Fibroblast of gingiva (primary cell): ENCODE measurements at regions not wholly inside any gene's neighbourhood (a gene's known extent, or its start where the extent isn't known, plus 50 kb on each side); places are given as distances from the start of the nearest gene placed in this dataset.

Experiments
- DNase-seq: peaks from one replicate; pipeline ENCODE4 v3.0.0-alpha.2; 2011; ENCODE audit warnings: low read depth

DNA sequence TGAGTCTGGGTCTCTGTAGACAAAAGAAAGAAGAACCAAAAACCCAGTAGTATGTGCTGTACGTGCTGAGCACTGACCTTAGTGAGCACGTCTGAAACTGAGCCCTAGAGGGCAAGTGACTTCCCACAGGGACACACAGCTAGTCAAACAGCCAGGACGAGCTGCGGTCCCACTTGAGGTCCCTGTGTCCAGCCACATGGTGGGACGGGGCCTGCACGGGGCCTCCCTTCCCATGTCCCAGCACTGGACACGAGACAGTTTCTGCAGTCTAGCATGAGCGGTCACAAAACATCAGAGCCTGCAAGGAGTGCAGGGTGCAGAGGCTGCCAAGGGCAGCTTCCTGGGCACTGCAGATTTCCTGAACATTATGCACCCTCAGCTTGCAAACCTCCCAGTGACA lies 121.6 kb downstream of the NCOR2 start:
- DNase-seq: no peak

DNA sequence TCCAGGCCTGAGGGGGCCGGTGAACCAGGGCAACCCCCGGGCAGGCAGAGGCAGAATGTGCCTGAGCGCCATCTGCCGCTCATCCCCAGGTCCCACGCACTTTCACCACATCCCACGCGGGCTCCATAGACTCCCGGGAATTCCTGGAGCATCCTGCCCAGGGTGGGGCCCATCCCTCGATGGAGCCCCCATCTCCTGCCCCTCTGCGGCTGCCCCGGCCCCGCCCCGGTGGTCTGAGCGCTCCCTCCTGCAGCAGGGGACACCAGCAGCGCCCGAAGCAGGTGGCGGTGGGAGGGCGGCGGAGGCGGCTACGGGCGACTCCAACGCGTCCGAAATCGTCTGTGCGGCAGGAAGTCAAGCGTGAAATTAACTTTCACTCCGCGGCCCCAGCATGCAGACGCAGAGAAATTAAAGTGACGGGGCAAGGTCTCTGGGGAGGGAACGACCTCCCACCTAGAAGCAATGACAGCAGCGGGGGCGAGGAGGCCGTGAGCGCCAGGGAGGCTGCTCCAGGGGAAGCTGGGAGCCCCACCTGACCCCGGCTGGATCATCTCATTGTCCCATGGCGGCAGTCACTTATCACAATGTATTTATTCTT lies 122.2 kb downstream of the NCOR2 start:
- no peak for DNase-seq

DNA sequence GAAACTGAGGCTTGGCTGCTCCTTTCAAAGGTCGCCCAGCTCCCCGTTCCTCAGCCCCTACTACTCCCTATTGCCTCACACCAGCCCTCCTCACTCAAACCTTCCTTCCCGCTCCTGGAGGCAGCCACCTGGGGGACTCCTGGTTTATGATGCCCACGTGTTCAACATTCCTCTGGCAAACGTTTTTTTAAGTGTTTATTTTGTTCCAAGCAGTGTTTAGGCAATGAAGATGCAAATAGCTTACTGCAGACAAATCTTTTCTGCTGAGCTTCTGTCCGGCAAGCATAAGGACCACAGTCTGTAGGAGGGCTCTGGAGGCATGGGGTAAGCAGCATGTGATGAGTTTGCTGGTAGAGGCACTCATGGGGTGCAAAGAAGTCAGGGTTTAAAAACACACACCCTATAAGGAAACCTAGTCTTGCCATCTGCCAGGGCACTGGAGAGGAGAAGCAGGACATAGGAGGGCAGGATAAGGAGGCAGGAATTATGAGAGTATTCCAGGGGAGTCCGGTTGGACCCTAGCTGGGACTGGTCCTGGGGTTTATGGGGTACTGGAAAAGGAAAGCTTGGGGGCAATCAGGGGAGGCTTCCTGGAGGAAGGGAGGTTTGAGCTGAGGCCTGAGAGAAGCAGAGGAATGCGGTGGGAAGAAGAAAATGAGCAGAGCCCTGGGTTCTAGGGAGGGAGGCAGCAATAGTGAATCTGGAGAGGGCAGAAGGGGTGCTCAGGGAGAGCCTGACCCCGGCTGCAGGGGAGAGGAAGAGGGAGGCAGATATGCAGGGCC lies 123.3 kb downstream of the NCOR2 start:
- DNase-seq: no peak

DNA sequence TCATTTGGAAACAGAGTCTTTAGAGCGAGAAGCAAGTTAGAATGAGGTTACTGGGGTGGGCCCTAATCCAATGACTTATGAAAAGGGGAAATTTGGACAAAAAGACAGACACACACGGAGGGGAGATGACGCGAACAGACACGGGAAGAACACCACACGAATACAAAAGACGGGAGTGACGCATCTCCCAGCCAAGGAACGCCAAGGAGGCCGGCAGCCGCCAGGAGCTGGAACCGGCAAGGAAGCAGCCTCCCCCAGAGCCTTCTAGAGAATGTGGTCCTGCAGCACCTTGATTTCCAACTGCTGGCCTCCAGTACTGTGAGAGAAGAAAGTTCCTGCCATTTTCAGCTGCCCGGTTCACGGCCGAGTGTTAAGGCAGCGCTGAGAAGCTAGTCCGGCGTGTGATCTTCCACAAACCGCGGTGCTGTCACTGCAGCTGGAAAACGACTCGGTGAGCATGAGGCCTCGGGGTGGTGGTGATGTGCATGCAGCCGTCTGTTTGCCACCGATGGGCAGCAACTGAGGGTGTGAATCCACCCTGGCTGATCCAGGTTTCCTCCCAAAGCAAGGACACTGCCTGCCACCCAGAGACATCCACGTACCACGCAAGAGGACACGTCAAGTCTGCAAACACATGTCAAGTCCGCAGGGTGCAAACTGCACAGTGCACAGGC lies 124.5 kb downstream of the NCOR2 start:
- DNase-seq: peak; percentile 54

DNA sequence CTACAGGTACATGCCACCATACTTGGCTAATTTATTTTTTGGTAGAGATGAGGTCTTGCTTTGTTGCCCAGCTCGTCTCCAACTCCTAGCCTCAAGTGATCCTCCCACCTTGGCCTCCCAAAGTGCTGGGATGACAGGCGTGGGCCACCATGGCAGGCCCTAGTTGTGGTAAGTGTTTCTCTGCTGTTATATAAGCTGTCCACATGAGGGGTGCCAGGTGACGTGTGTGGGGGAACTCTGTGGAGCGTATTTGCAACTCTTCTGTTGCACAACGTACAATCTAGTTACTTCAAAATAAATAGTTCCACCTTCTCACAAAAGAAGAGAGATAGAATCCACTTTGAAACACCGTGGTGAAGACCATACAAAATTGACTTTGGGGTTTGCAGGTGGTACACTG lies 125.1 kb downstream of the NCOR2 start:
- DNase-seq: no peak

DNA sequence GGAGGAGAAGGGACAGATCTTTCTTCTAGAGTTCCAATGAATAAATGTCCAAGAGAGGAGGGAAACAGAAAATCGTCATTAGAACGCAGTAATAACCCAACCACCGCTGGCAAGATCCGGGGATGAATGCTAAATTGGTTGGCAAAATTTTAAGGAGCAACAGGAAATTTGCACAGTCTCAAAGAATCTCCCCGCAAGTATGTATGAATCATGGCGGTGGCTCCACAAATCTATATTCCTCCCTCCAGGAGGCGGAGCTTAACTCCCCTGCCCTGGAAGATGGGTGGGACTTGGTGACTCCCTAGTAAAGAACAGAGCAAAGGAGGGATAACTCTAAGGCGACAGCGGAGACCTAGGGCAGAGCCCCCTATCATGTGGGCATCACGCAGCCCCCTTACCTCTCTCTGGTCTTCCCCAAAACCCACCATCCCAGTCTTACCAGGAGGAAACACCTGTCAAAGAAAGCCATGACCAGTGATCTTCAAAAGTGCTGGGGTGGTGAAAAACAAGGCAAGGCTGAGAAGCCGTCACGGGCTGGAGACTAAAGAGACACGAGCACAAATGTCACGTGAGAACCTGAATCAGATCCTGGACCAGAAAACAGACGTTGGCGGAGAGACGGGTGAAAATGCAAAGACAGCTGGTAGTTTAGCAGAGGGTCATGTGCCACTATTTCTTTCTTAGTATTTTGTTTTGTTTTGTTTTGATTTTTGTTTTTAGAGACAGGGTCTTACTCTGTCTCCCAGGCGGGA lies 125.8 kb downstream of the NCOR2 start:
- DNase-seq: peak; percentile 89

DNA sequence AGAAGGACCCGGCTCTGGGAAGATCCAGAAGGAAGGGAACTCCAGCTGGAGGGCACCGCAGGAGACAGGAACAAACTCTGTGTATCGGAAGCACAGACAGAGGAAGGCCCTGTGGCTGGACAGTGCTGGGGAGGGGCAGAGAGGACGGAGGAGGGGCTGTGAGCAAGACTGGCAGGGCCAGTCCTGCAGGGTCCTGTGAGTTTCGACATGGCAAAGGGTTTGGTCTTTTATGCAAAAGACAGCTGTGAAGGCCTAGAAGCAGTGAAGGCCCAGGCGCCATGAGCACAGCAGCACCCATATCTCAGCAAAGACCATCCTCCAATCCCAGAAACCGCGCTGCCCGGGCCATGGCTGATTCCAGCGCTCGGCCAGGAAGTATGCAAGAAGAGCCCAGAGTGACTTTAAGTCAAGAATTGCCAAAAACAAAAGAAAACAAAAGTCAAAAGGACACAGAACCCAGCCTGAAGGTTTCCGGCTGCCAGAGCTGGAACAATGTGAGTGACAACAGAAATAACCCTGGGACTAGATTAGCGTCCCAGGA lies 126.5 kb downstream of the NCOR2 start:
- DNase-seq: no peak

DNA sequence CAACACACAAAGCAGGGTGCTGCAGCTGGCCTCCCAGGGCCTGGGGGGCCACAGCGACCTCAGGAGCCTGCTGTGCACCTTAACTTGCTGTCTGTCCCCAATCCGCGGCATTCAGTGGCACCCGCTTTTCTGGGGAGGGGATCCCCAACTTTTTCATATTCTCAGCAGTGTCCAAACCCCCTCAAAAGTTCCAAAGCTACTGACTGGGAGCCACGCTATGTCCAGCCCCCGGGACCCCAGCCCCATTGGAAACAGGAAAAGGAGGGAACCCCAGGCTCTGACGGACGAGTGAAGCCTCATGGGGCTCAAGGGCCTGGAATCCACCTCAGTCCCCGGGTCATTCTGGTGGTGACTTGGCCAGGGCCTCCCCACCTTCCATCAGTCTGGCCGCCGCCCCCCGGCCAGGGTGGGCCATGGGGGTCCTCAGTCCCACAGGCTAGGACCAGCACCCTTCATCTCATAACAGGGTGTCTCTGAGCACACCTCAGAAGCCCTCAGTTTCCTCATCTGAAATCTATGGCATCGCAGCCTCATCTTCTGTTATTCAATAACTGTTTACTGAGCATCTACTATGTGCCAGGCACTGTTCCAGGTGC lies 127.3 kb downstream of the NCOR2 start:
- no peak for DNase-seq

DNA sequence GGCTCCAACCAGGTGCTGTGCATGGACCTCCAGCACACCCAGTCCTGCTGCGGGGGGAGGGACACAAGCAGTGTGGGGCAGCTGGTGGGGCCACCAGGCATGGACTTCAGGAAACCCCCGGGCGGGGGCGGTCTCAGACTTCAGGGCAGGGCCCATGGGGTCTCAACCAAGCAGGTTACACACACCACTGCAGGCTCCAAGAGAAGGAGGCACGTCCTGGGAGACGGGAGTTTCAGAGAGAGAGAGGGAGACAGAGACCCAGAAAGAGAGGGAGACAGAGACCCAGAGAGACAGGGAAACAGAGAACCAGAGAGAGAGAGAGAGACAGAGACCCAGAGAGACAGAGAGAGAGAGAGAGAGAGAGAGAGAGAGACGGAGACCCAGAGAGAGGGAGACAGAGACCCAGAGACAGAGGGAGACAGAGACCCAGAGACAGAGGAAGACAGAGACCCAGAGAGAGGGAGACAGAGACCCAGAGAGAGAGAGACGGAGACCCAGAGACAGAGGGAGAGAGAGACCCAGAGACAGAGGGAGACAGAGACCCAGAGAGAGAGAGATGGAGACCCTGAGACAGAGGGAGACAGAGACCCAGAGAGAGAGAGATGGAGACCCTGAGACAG lies 128.9 kb downstream of the NCOR2 start:
- no peak for DNase-seq

DNA sequence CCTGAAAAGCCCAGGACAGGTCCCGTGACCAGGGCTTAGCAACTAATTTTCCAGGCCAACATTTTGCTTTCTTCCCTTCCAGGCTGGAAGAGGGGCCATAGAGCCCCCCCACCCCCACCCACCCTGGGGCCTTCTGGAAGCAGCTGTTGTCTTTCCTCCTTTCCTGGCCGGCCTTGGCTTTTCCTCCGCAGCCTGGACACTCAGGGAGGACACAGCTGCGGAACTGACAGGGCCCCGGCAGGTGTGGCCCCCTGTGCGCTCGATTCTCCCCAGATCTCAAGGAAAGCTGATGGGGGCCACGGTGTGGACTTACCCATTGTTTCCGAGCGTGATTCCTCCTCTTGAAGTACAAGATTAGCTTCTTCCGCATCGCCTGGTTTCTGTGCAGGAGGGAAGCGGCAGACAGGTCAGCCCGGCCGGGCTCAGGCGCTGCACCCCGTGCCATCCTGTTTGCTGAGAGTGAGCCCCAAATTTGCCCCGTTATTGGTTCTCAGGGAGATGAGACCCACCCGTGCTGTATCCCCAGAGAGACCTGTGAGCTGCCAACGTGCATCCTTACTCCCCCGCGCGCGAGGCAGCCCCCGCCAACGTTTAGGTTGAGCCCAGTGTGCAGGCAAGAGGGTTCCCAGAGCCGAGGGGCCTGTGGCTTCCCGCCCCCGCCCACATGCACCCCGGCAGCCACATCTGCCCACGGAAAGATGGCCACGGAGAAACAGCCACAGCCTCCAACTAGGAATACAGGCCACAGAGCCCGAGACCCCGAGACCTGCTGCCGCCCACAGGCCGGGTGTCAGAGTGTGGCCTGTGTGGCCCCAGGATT lies 129.6 kb downstream of the NCOR2 start:
- no peak for DNase-seq

DNA sequence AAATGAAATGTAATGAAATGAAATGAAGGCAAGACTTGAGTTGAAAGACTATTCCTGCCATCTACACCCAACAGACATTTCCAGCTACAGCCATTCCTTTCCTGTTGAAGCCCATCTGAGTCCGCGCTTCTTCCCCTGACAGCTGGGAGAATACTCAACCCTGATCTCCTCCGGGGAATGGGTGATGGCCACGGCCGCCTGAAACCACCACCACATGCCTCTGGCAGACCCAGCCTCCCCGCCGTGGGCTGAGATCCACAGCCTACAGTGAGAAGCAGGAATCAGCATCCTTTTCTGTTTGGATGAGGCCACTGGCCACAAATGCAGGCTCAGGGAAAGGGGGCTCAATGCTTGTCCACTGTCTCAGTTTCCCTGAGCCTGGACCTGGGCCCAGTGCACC lies 130.3 kb downstream of the NCOR2 start:
- no peak for DNase-seq

DNA sequence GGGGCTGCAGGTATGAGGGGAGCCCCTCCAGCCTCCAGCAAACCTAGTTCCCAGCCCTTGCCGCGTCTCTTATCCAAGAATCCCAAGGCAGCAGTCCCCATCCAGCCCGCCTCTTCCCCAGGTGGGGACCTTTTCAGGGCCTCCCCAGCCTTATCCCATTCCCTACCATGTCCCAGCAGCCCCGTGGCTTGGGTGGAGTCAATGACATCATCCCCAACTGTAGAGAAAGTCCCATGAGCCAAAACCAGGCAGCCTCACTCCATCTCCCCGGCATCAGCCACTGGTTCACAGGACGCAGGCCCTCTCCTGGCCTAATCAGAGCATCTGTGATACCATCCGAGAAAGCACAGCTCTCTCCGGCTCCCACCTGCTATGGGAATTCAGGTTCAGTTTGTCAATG lies 131.0 kb downstream of the NCOR2 start:
- DNase-seq: no peak

DNA sequence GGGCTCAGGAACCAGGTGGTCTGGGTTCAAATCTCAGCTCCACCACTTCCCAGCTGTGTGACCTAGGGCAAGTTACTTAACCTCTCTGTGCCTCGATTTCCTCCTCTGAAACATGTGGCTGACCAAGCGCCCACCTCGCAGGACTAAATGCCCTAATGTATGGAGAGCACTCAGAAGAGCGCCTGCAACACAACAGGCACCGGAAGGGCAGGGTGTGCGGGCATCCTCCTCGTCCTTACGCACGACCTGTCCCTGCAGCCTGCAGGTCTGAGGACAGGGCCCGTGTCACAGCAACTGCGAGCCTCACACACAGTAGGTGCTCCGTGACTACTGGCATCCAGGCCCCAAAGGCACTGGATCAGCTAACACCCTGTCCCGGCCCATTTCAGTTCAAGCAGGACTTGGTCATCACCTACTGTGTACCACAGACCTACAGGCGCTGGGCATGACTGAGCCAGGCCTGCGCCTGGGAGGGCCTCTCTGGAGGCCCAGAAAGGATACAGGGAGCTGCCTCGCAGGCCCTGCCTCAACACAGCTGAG lies 131.5 kb downstream of the NCOR2 start:
- no peak for DNase-seq

DNA sequence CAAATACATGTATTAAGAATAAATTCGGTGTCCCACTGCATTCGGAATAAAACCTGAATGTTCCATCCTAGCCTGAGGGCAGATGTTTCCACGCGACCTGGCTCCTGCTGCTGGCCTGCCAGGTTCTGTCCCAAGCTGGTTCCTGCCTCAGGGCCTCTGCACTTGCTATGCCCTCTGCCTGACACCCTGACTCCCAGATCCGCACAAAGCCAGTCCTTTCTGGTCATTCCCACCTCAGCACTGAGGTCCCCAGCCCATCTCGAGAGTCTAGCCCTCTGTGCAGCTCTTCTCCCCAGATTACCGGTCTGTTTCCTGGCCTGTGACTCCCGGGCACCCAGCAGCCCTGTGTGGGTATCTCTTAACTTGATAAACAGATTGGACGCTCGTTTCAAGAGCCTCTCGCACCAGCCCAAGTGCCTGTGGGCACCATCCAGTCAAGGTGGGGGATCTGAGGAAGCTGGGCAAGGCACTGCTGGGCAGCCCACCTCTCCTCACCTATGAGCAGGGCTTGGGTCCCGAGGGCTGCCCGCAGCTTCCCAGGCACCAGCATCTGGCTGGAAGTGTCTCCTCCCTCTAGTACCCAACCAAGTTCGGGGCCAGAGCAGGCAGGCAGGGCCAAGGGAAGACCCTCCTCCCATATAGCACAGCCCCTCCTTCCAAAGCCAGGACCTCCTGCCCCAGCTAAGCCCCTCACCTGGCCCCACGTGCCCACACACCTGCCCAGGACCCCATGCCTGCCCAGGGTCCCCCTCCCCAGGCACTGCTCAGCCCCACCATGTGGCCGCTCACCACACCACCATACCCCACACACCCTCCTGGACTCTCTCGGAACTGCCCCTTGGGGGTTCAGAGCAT lies 132.2 kb downstream of the NCOR2 start:
- DNase-seq: no peak

DNA sequence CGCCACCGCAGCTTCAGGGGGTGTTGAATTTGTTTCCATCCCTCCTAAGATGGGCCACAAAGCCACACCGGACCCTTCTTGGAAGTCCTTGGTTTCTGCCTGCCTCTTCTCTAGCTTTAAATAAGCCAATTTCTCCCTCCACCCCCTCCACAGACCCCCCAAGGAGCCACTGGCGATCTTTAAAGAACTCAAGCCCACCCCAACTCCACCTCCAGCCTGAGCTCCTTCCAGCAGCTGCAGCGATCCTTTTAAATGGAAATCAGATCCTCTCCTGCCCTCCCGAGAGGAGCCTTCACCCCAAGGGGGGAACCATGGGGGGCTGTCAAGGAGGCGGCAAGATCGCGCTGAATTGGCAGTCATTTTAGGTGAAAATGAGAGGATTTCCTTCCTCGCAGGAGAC lies 133.1 kb downstream of the NCOR2 start:
- DNase-seq: no peak

DNA sequence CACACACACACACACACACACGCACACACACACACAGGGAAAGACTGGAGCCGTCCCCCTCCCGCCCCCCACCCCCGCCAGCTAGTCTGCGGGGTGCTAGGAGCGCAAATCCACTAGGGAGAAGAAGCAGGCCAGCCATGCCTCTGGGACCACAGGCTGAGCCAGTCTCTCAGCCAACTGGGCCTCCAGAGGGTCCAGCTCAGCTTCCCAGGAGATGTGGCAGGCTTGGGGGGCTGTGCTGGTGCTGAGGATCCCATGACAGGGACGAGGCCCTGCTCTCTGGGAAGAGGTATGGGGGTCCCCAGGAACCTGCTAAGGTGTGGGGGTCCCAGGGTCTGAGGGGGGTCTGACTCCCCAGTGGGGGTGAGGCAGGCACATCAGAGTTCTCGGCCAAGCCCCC lies 133.5 kb downstream of the NCOR2 start:
- DNase-seq: no peak

DNA sequence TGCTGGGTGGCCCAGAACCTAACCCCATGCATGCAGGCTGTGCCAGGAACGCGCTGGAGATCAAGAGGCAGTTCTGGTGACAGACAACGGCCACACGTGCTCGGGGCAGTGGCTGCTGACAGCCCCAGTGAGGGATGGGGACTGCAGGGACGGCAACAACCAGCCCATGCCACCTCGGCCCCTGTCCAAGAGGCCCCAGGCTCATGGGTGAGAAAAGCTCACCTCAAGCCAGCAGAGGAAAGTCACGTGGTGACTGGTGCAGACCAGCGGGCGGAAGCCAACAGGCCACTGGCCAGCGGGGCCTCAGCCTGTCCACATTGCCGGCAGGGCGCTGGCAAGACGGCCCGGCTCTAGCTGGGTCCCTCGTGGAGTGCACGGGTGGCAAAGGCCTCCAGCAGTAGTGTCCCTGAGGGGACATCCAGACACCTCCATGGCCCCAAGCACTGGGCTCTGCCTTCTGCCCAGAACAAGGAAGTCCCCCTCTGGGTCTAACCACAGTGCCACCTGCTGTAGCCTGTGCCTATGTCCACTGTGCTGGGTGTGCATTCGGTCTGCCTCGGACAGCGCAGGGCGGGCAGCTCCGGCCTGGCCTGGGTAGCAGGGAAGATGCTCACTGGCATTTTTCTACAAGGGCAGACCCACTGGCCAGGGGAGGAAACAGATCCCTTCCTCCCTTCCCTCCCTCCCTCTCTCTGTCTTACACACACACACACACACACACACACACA lies 134.1 kb downstream of the NCOR2 start:
- no peak for DNase-seq

DNA sequence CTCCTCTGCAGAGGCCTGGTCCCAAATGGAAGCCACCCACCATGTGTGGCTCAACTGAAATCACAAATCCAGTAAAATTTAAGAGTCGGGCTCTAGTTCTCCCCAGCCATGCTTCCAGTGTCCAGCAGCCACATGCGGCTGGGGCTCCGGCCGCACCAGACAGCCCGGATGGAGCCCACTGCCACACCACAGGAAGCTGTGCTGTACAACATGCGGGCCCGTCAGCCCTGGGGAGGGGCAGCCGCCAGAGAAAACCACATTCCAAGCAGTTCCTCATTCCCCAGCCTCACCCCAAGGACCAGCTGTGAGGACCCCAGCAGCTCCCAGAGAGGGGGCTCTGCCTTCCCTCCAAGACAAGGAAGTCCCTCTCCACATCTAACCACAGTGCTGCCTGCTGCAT lies 135.0 kb downstream of the NCOR2 start:
- no peak for DNase-seq

DNA sequence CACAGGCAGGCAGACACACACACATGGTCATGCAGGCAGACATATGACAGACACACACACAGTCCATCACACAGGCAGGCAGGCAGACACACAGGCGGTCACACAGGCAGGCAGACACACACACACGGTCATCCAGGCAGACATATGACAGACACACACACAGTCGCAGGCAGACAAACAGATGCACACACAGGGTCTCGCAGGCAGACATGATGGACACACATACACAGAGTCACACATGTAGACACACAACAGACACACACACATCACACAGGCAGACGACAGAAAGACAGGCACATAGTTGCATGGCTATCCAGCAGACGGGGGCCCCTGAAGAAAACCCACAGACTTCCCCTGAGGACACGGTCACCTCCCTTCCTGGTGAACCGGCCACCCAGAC lies 135.4 kb downstream of the NCOR2 start:
- no peak for DNase-seq
